ENCODE measurements at regions not wholly inside any gene's neighbourhood (a gene's known extent, or its start where the extent isn't known, plus 50 kb on each side); places are given as distances from the start of the nearest gene placed in this dataset.

DNA sequence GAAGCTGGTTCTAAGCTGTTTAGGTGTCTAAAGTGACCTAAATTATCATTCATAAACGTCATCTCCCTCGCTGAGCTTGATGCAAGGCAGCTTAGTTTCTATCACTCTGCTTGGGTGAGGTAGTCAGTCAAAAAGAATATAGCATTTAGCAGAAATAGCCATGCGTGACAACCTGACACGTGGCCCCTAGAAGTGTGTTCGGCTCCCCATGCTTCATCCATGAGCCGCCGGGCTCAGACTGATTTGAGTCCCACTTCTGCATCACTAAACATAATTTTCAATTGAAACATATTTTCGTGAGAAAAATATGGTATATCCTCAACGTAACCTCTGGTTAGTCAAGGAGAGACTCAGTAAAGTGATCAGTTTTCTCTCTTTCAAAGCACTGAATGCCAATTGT, 459.8 kb downstream of the IRS2 start:
- Histone ChIP-seq H3K27me3 (replicated peaks in 1 of 2; ENCODE audit: control insufficient read depth in 2 of 2, insufficient read depth in 2 of 2, low read length in 1 of 2) (no peaks in the 10 kb centered on the region), H3K79me2 (ENCODE audit: control insufficient read depth, insufficient read depth, low read length) (no peaks in the 10 kb centered on the region), H3K4me2 (ENCODE audit: control insufficient read depth, insufficient read depth) (no peak overlapping the region), H3K9me3 (replicated peaks; ENCODE audit: control insufficient read depth, insufficient read depth, low read length) (no peaks in the 10 kb centered on the region), H3K27ac (ENCODE audit: control insufficient read depth, insufficient read depth) (no peak overlapping the region), H3K9ac (ENCODE audit: control insufficient read depth, insufficient read depth, low read length) (no peak overlapping the region), H4K20me1 (ENCODE audit: control insufficient read depth, insufficient read depth) (no peaks in the 10 kb centered on the region), H3K36me3 (ENCODE audit: control insufficient read depth in 2 of 2, insufficient read depth in 2 of 2, low read length in 1 of 2) (no peaks in the 10 kb centered on the region), H2AFZ (ENCODE audit: control insufficient read depth, low read depth, low read length) (no peak overlapping the region), H3K4me1 (ENCODE audit: control insufficient read depth, insufficient read depth, low read length) (no peaks in the 10 kb centered on the region), H3K4me3 (no peak overlapping the region)
- no TSS peak for BruUV-seq (replicated peaks)
- 43% methylated on average over 9 of the region's 9 CpGs for WGBS (ENCODE audit: insufficient coverage, insufficient replicate concordance, low lambda C conversion rate, missing lambda C conversion rate)
- ChIA-PET RAD21 (ENCODE audit: unreplicated experiment) (no interaction called here), POLR2A (no interaction called here), SMC1A (ENCODE audit: uncharacterized antibody, unreplicated experiment) (no interaction called here), CTCF (no interaction called here)
- DNase-seq (ENCODE audit: low read depth, low spot score) (no peak), ATAC-seq (no peak), FAIRE-seq (no peak)
- intact Hi-C loops (cut with micrococcal nuclease; ENCODE audit: unreplicated experiment) (no loop called here), in situ Hi-C loops (cut with MboI) (no loop called here)
- TF ChIP-seq EP300 (IDR thresholded peaks at IDR 0.05; ENCODE audit: borderline replicate concordance in 1 of 2, control insufficient read depth in 1 of 2, low read depth in 2 of 2, low read length in 2 of 2) (no peak), BACH1 (IDR thresholded peaks at IDR 0.05; ENCODE audit: borderline replicate concordance) (no peak), IRF4 (IDR thresholded peaks at IDR 0.05; ENCODE audit: low read depth, low read length) (no peak), ATF7 (IDR thresholded peaks at IDR 0.05; ENCODE audit: low read depth) (no peak), CHD4 (IDR thresholded peaks at IDR 0.05) (no peak), CREM (IDR thresholded peaks at IDR 0.05; ENCODE audit: low read depth) (no peak), ZBED1 (IDR thresholded peaks at IDR 0.05; ENCODE audit: borderline replicate concordance) (no peak), PAX8 (IDR thresholded peaks at IDR 0.05) (no peak), NFYB (IDR thresholded peaks at IDR 0.05; ENCODE audit: insufficient read depth, low read depth, low read length) (no peak)
- TF ChIP-seq, protein P1, sequence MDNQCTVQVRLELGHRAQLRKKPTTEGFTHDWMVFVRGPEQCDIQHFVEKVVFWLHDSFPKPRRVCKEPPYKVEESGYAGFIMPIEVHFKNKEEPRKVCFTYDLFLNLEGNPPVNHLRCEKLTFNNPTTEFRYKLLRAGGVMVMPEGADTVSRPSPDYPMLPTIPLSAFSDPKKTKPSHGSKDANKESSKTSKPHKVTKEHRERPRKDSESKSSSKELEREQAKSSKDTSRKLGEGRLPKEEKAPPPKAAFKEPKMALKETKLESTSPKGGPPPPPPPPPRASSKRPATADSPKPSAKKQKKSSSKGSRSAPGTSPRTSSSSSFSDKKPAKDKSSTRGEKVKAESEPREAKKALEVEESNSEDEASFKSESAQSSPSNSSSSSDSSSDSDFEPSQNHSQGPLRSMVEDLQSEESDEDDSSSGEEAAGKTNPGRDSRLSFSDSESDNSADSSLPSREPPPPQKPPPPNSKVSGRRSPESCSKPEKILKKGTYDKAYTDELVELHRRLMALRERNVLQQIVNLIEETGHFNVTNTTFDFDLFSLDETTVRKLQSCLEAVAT (IDR thresholded peaks at IDR 0.05) = no peak
- TF ChIP-seq, protein P2, sequence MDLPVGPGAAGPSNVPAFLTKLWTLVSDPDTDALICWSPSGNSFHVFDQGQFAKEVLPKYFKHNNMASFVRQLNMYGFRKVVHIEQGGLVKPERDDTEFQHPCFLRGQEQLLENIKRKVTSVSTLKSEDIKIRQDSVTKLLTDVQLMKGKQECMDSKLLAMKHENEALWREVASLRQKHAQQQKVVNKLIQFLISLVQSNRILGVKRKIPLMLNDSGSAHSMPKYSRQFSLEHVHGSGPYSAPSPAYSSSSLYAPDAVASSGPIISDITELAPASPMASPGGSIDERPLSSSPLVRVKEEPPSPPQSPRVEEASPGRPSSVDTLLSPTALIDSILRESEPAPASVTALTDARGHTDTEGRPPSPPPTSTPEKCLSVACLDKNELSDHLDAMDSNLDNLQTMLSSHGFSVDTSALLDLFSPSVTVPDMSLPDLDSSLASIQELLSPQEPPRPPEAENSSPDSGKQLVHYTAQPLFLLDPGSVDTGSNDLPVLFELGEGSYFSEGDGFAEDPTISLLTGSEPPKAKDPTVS (IDR thresholded peaks at IDR 0.05; ENCODE audit: low read depth, low read length) = no peak
- TF ChIP-seq, protein P3, sequence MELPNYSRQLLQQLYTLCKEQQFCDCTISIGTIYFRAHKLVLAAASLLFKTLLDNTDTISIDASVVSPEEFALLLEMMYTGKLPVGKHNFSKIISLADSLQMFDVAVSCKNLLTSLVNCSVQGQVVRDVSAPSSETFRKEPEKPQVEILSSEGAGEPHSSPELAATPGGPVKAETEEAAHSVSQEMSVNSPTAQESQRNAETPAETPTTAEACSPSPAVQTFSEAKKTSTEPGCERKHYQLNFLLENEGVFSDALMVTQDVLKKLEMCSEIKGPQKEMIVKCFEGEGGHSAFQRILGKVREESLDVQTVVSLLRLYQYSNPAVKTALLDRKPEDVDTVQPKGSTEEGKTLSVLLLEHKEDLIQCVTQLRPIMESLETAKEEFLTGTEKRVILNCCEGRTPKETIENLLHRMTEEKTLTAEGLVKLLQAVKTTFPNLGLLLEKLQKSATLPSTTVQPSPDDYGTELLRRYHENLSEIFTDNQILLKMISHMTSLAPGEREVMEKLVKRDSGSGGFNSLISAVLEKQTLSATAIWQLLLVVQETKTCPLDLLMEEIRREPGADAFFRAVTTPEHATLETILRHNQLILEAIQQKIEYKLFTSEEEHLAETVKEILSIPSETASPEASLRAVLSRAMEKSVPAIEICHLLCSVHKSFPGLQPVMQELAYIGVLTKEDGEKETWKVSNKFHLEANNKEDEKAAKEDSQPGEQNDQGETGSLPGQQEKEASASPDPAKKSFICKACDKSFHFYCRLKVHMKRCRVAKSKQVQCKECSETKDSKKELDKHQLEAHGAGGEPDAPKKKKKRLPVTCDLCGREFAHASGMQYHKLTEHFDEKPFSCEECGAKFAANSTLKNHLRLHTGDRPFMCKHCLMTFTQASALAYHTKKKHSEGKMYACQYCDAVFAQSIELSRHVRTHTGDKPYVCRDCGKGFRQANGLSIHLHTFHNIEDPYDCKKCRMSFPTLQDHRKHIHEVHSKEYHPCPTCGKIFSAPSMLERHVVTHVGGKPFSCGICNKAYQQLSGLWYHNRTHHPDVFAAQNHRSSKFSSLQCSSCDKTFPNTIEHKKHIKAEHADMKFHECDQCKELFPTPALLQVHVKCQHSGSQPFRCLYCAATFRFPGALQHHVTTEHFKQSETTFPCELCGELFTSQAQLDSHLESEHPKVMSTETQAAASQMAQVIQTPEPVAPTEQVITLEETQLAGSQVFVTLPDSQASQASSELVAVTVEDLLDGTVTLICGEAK (IDR thresholded peaks at IDR 0.05; ENCODE audit: borderline replicate concordance) = no peak

All from GM12878 (cell line).